ENCODE measurements at regions not wholly inside any gene's neighbourhood (a gene's known extent, or its start where the extent isn't known, plus 50 kb on each side); places are given as distances from the start of the nearest gene placed in this dataset.

DNA sequence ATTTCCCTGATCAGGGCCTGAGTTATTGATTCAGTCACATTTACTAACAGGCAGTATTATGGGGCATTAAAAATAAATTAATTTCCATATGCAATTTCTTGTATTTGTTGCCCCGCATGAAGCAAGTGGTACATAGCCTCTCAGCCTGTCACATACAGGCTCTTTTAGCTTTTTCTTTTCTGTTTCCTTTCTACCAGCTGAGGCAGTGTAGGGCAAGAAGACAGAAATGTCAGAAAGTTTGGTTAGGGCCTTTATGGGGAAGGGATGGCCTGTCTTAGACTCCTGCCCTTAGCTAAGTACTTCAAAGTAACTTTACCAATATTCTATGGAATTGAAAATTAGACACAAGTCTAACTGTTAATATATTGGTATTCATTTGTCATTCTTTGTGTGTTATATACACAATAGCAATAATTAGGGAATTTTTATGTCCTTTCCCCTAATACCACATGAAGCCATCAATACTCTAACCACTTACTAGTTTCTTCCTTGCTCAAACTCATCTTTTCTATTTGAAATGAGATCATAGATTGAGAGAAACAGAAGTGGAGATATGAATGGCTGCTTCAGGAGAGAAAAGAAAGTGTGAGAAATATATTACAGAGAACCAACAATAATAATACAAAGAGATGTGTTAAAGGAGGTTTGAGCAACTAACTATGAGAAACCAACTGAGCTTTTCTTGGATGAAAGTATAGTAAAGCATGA, 669.6 kb downstream of the PCDH17 start:
- TF ChIP-seq POLR2A (IDR thresholded peaks at IDR 0.05), result no peak
- TF ChIP-seq, protein P1, sequence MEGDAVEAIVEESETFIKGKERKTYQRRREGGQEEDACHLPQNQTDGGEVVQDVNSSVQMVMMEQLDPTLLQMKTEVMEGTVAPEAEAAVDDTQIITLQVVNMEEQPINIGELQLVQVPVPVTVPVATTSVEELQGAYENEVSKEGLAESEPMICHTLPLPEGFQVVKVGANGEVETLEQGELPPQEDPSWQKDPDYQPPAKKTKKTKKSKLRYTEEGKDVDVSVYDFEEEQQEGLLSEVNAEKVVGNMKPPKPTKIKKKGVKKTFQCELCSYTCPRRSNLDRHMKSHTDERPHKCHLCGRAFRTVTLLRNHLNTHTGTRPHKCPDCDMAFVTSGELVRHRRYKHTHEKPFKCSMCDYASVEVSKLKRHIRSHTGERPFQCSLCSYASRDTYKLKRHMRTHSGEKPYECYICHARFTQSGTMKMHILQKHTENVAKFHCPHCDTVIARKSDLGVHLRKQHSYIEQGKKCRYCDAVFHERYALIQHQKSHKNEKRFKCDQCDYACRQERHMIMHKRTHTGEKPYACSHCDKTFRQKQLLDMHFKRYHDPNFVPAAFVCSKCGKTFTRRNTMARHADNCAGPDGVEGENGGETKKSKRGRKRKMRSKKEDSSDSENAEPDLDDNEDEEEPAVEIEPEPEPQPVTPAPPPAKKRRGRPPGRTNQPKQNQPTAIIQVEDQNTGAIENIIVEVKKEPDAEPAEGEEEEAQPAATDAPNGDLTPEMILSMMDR (IDR thresholded peaks at IDR 0.05), result no peak
